Dendritic cell treated with granulocyte-macrophage colony-stimulating factor and Interleukin-4, amounts not matched to agents 40 ng/mL and 50 ng/mL, for 4 days (primary cell): ENCODE measurements at regions not wholly inside any gene's neighbourhood (a gene's known extent, or its start where the extent isn't known, plus 50 kb on each side); places are given as distances from the start of the nearest gene placed in this dataset.

Experiments used
- H3K27ac Mint-ChIP-seq: one replicate; pipeline ENCODE4 v1.8.0; 2022; ENCODE audit warnings: mild to moderate bottlenecking, mixed read lengths
- H3K27me3 Mint-ChIP-seq: one replicate; pipeline ENCODE4 v1.8.0; 2022; ENCODE audit warnings: mild to moderate bottlenecking, mixed read lengths
- H3K36me3 Mint-ChIP-seq: one replicate; pipeline ENCODE4 v1.8.0; 2022; ENCODE audit warnings: low read depth, mixed read lengths
- H3K4me1 Mint-ChIP-seq: one replicate; pipeline ENCODE4 v1.8.0; 2022; ENCODE audit warnings: low read depth, mixed read lengths
- H3K4me3 Mint-ChIP-seq: one replicate; pipeline ENCODE4 v1.8.0; 2022; ENCODE audit warnings: mild to moderate bottlenecking, moderate library complexity, mixed read lengths
- H3K9me3 Mint-ChIP-seq: one replicate; pipeline ENCODE4 v1.8.0; 2022; ENCODE audit warnings: mixed read lengths
- intact Hi-C: fragments of 100-400 bp; cut with micrococcal nuclease; formaldehyde crosslinking; loops from one replicate; pipeline ENCODE4 v1.15.0; 2022

- intact Hi-C loops: no loop called here
- Mint-ChIP-seq H3K36me3 (no peaks in the 10 kb centered on the region), H3K4me3 (no peak overlapping the region), H3K9me3 (peaks cover 6% of the 10 kb centered on the region), H3K27me3 (no peaks in the 10 kb centered on the region), H3K27ac (no peak overlapping the region), H3K4me1 (no peaks in the 10 kb centered on the region)
Observed at GRCh38 chr11:23280088-23280487, 419.8 kb upstream of the CCDC179 start.

- Mint-ChIP-seq H3K4me3 (no peak overlapping the region), H3K36me3 (no peaks in the 10 kb centered on the region), H3K4me1 (no peaks in the 10 kb centered on the region), H3K27ac (no peak overlapping the region), H3K27me3 (no peaks in the 10 kb centered on the region), H3K9me3 (no peaks in the 10 kb centered on the region)
- intact Hi-C loops: no loop called here
Observed at GRCh38 chr11:23283666-23284065, 423.4 kb upstream of the CCDC179 start.

- intact Hi-C loops: no loop called here
- Mint-ChIP-seq H3K27ac (no peak overlapping the region), H3K27me3 (no peaks in the 10 kb centered on the region), H3K36me3 (no peaks in the 10 kb centered on the region), H3K9me3 (no peaks in the 10 kb centered on the region), H3K4me1 (no peaks in the 10 kb centered on the region), H3K4me3 (no peak overlapping the region)
Observed at GRCh38 chr11:23284631-23285030, 424.4 kb upstream of the CCDC179 start.

- Mint-ChIP-seq H3K4me1 (no peaks in the 10 kb centered on the region), H3K27ac (no peak overlapping the region), H3K36me3 (no peaks in the 10 kb centered on the region), H3K27me3 (no peaks in the 10 kb centered on the region), H3K4me3 (no peak overlapping the region), H3K9me3 (peaks cover 7% of the 10 kb centered on the region)
- intact Hi-C loops: no loop called here
Observed at GRCh38 chr11:23288003-23288783, 427.9 kb upstream of the CCDC179 start.

GRCh38 chr11:23295241-23295640, 435.0 kb upstream of the CCDC179 start:
- intact Hi-C loops: no loop called here
- no peaks in the 10 kb centered on the region for H3K36me3 Mint-ChIP-seq
- no peak overlapping the region for H3K27ac Mint-ChIP-seq
- H3K4me1 Mint-ChIP-seq: no peaks in the 10 kb centered on the region
- H3K9me3 Mint-ChIP-seq: peaks cover 20% of the 10 kb centered on the region
- H3K27me3 Mint-ChIP-seq: no peaks in the 10 kb centered on the region
- no peak overlapping the region for H3K4me3 Mint-ChIP-seq

- Mint-ChIP-seq H3K27me3 (no peaks in the 10 kb centered on the region), H3K4me1 (no peaks in the 10 kb centered on the region)
Observed at GRCh38 chr11:23308041-23308440, 447.8 kb upstream of the CCDC179 start.

GRCh38 chr11:23310276-23310675, 450.0 kb upstream of the CCDC179 start:
- H3K4me1 Mint-ChIP-seq: no peaks in the 10 kb centered on the region
- no peaks in the 10 kb centered on the region for H3K36me3 Mint-ChIP-seq
- intact Hi-C loops: no loop called here
- H3K9me3 Mint-ChIP-seq: peaks cover 16% of the 10 kb centered on the region
- no peak overlapping the region for H3K27ac Mint-ChIP-seq
- H3K27me3 Mint-ChIP-seq: no peaks in the 10 kb centered on the region
- no peak overlapping the region for H3K4me3 Mint-ChIP-seq

More at GRCh38 chr11:23308041-23308440, 447.8 kb upstream of the CCDC179 start:
- Mint-ChIP-seq H3K36me3 (no peaks in the 10 kb centered on the region), H3K27ac (no peak overlapping the region), H3K4me3 (no peak overlapping the region), H3K9me3 (peaks cover 33% of the 10 kb centered on the region)
- intact Hi-C loops: no loop called here

GRCh38 chr11:23311986-23312940, 452.0 kb upstream of the CCDC179 start:
- intact Hi-C loops: no loop called here
- H3K4me1 Mint-ChIP-seq: no peaks in the 10 kb centered on the region
- no peak overlapping the region for H3K4me3 Mint-ChIP-seq
- H3K9me3 Mint-ChIP-seq: peaks cover 15% of the 10 kb centered on the region
- no peak overlapping the region for H3K27ac Mint-ChIP-seq
- H3K27me3 Mint-ChIP-seq: no peaks in the 10 kb centered on the region
- no peaks in the 10 kb centered on the region for H3K36me3 Mint-ChIP-seq

- no peaks in the 10 kb centered on the region for H3K4me1 Mint-ChIP-seq
- H3K27ac Mint-ChIP-seq: no peak overlapping the region
- H3K36me3 Mint-ChIP-seq: no peaks in the 10 kb centered on the region
- no peak overlapping the region for H3K4me3 Mint-ChIP-seq
- H3K9me3 Mint-ChIP-seq: peaks cover 10% of the 10 kb centered on the region
- intact Hi-C loops: no loop called here
- no peaks in the 10 kb centered on the region for H3K27me3 Mint-ChIP-seq
Observed at GRCh38 chr11:23313001-23313400, 452.7 kb upstream of the CCDC179 start.

- no peaks in the 10 kb centered on the region for H3K36me3 Mint-ChIP-seq
- H3K27ac Mint-ChIP-seq: no peak overlapping the region
- peaks cover 9% of the 10 kb centered on the region for H3K9me3 Mint-ChIP-seq
- H3K4me3 Mint-ChIP-seq: no peak overlapping the region
- intact Hi-C loops: no loop called here
- H3K27me3 Mint-ChIP-seq: no peaks in the 10 kb centered on the region
- H3K4me1 Mint-ChIP-seq: no peaks in the 10 kb centered on the region
Observed at GRCh38 chr11:23314162-23314561, 453.9 kb upstream of the CCDC179 start.

- no peak overlapping the region for H3K27ac Mint-ChIP-seq
- no peaks in the 10 kb centered on the region for H3K4me1 Mint-ChIP-seq
Observed at GRCh38 chr11:23315286-23315685, 455.0 kb upstream of the CCDC179 start.

GRCh38 chr11:23317816-23318215, 457.5 kb upstream of the CCDC179 start:
- no peaks in the 10 kb centered on the region for H3K4me1 Mint-ChIP-seq

More at GRCh38 chr11:23315286-23315685, 455.0 kb upstream of the CCDC179 start:
- no peaks in the 10 kb centered on the region for H3K36me3 Mint-ChIP-seq
- intact Hi-C loops: no loop called here
- H3K9me3 Mint-ChIP-seq: peaks cover 10% of the 10 kb centered on the region
- no peak overlapping the region for H3K4me3 Mint-ChIP-seq
- no peaks in the 10 kb centered on the region for H3K27me3 Mint-ChIP-seq

GRCh38 chr11:23318670-23319069, 458.4 kb upstream of the CCDC179 start:
- peaks cover 40% of the 10 kb centered on the region for H3K9me3 Mint-ChIP-seq
- H3K4me3 Mint-ChIP-seq: no peak overlapping the region
- intact Hi-C loops: no loop called here
- no peaks in the 10 kb centered on the region for H3K4me1 Mint-ChIP-seq
- no peaks in the 10 kb centered on the region for H3K36me3 Mint-ChIP-seq
- H3K27me3 Mint-ChIP-seq: no peaks in the 10 kb centered on the region
- H3K27ac Mint-ChIP-seq: no peak overlapping the region

More at GRCh38 chr11:23317816-23318215, 457.5 kb upstream of the CCDC179 start:
- intact Hi-C loops: no loop called here
- Mint-ChIP-seq H3K27ac (no peak overlapping the region), H3K27me3 (no peaks in the 10 kb centered on the region), H3K4me3 (no peak overlapping the region), H3K36me3 (no peaks in the 10 kb centered on the region), H3K9me3 (peaks cover 31% of the 10 kb centered on the region)

GRCh38 chr11:23320131-23320530, 459.9 kb upstream of the CCDC179 start:
- Mint-ChIP-seq H3K27me3 (no peaks in the 10 kb centered on the region), H3K9me3 (peaks cover 47% of the 10 kb centered on the region), H3K4me3 (no peak overlapping the region), H3K36me3 (no peaks in the 10 kb centered on the region), H3K27ac (no peak overlapping the region), H3K4me1 (no peaks in the 10 kb centered on the region)
- intact Hi-C loops: no loop called here
